ENCODE measurements at regions not wholly inside any gene's neighbourhood (a gene's known extent, or its start where the extent isn't known, plus 50 kb on each side); places are given as distances from the start of the nearest gene placed in this dataset.

- TF ChIP-seq CTCF (IDR thresholded peaks at IDR 0.05; ENCODE audit: insufficient read depth, low read depth, low read length): no peak
- no peak overlapping the region for H3K4me3 ChIP-seq (ENCODE audit: low read depth, low read length)
- no peak for DNase-seq (ENCODE audit: low read depth)
These were observed 370.5 kb downstream of the ACTR3B start for GRCh38 chr7:153130052-153130451.

GRCh38 chr7:153151766-153152165, 392.2 kb downstream of the ACTR3B start:
- DNase-seq (ENCODE audit: low read depth): no peak
- no peak overlapping the region for H3K4me3 ChIP-seq (ENCODE audit: low read depth, low read length)
- no peak for TF ChIP-seq CTCF (IDR thresholded peaks at IDR 0.05; ENCODE audit: insufficient read depth, low read depth, low read length)

- no peak overlapping the region for H3K4me3 ChIP-seq (ENCODE audit: low read depth, low read length)
- no peak for TF ChIP-seq CTCF (IDR thresholded peaks at IDR 0.05; ENCODE audit: insufficient read depth, low read depth, low read length)
- no peak for DNase-seq (ENCODE audit: low read depth)
These were observed 393.4 kb downstream of the ACTR3B start for GRCh38 chr7:153152801-153153422.

GRCh38 chr7:153158149-153158548, 398.6 kb downstream of the ACTR3B start:
- no peak overlapping the region for H3K4me3 ChIP-seq (ENCODE audit: low read depth, low read length)
- no peak for TF ChIP-seq CTCF (IDR thresholded peaks at IDR 0.05; ENCODE audit: insufficient read depth, low read depth, low read length)
- no peak for DNase-seq (ENCODE audit: low read depth)

GRCh38 chr7:153170287-153170686, 410.7 kb downstream of the ACTR3B start:
- no peak overlapping the region for H3K4me3 ChIP-seq (ENCODE audit: low read depth, low read length)
- DNase-seq (ENCODE audit: low read depth): no peak
- TF ChIP-seq CTCF (IDR thresholded peaks at IDR 0.05; ENCODE audit: insufficient read depth, low read depth, low read length): no peak

GRCh38 chr7:153185936-153186335, 426.4 kb downstream of the ACTR3B start:
- H3K4me3 ChIP-seq (ENCODE audit: low read depth, low read length): no peak overlapping the region
- no peak for TF ChIP-seq CTCF (IDR thresholded peaks at IDR 0.05; ENCODE audit: insufficient read depth, low read depth, low read length)
- DNase-seq (ENCODE audit: low read depth): no peak

GRCh38 chr7:153188161-153188560, 428.6 kb downstream of the ACTR3B start:
- no peak for DNase-seq (ENCODE audit: low read depth)
- H3K4me3 ChIP-seq (ENCODE audit: low read depth, low read length): no peak overlapping the region
- no peak for TF ChIP-seq CTCF (IDR thresholded peaks at IDR 0.05; ENCODE audit: insufficient read depth, low read depth, low read length)
